A204.1 (cell line): ENCODE measurements at regions not wholly inside any gene's neighbourhood (a gene's known extent, or its start where the extent isn't known, plus 50 kb on each side); places are given as distances from the start of the nearest gene placed in this dataset.

Source experiments
- FAIRE-seq: peaks from 2 replicates; lab custom pipeline; 2012; peaks lifted over from hg19 to GRCh38; lab: Jason Lieb, UNC

DNA sequence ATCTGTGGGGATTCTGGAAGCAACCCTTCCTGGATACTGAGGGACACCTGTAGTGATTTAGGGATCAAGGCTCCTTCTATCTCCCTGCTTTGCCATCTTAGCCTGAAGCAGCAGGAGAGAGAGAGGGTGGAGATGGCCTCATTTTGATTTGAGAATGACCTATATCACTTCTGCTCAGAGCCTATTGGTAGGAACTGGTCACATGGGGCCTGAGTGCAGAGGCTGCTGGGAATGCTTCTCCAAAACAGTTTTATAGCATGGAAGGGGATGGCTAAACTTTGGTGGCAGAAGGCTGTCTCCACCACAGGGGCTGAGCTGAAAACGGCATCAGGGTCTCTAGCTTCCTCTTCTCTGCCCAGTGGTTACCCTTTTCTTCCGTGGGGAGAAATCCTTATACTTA is 105.8 kb downstream of the TBX19 start:
- FAIRE-seq: no peak

DNA sequence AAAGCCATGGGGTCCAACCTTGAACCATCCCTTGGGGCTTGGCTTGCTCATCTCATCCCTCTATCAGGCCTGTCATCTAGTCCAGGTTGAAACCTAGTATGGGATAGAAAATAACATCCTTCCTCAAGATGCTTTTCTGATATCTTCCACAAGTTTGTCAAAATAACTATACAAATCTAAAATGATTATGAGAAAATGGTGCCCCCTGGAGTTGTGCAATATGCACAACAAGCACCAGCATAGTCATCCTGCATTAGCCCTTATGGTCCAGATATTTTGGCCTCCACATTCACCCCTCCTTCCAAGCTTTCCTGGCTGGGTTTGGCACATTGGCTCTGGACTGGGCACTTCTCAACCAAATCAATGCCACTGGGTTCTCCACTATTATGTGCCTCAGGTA is 101.2 kb downstream of the TBX19 start:
- no peak for FAIRE-seq

DNA sequence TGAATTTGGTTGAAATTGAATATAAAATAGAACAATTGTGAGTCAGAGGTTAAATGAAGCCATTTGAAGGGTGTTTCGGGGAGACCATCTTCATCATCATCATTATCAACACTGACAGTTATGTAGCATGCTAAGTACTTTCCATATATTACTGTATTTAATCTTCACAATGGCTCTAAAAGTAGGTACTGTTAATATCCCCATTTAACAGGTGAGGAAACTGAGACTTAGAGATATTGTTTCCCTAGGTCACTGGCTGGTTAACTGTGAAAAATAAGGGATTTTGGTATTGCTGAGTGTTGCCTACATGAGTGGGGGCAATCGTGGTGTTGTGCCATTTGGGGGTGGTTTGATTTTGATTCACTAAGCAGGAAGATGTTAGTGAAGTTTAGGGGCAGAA is 100.3 kb downstream of the TBX19 start:
- FAIRE-seq: no peak

DNA sequence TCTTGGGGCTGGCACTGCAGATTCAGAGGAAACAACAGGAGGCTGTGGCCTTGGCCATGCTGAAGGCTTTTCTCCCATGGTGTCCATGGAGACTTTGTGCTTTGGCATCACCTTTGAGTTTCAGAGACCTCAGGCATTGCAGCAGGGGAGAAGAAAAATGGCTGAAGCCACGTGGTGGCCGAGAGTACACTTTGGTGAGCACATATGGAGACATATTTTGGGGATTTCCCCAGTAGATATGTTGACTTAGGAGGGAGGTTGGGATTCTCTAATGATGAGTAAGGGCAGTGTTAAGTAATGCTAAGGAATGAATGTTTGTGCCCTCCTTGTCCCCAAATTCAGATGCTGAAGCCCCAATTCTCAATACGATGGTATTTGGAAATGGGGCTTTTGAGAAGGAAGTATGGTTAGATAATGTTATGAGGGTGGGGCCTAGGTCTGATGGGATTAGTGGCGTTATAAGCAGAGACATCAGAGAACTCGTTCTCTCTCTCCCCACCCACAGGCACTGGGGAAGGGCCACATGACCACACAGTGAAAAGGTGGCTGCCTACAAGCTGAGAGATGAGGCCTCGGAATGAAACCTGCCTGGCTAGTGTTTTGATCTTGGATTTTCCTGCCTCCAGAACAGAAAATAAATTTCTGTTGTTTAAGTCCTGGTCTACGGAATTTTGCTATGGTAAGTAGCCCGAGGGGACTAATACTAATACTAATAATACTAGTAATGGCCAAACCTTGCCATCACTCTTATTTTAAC is 98.6 kb downstream of the TBX19 start:
- FAIRE-seq: no peak

DNA sequence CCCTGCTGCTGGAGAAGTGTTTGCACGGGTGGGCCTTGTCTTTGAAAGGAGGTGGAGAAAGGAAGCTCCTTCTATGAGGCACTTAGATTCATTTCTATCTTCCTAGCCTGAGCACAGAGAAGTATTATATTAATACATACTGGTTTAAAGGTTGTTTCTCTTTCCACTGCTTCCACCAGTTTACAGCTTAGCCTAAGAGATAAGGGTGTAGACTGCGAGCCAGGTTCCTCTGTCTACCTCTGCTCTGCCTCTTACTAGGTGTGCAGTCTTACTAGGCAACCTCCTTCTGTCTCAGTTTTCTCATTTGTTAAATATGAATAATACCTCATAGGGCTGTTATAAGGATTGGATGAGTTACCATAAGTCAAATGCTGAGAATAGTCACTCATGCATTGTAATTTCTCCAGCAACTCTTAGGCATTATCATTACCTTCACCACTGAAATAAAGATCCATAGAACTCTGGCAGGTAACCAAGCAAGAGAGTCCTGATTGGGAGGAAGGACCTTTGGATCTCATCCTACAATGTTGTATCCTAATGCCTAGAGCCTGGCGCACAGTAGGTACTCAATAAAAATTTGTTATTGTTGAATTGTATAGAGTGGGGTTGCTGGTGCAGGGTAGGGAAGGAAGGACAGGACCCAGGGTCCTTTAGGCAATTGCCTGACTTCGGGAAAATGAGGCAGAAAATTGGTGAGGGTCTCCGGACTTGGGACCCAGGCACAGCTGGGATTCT is 95.1 kb downstream of the TBX19 start:
- FAIRE-seq: no peak

DNA sequence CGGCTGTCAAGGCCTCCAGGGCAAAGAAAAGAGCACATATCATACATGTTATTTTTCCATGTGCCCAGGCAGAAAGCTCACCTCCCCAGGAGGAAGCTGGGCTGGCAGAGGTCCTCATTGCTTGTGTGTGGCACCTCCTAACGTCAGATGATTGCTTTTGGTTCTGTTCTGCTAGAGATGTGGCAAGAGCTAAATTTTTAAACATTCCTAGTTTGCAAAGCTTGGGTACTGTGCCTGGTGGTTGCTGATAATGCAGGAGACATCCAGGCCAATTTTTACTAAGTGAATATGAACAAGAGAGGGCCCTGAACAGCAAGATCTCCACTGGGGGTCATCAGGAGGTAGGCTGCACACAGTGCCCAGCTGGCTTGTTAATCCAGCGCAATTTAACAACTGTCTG is 93.9 kb downstream of the TBX19 start:
- no peak for FAIRE-seq

DNA sequence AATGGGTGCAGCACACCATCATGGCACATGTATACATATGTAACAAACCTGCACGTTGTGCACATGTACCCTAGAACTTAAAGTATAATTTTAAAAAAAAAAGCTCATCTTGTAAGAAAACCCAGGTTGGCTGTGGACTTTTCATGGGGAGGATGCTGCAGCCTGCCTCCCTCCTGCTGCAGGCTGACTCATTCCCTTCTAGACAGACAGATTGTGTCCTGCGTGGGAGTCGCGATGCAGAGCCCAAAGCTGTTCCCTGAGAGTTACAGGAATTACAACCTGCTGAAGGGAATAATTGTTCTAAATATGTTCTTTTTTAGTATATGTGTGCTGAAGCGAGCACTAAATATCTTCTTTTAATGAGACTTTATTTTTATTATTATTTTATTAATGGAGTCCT is 93.2 kb downstream of the TBX19 start:
- FAIRE-seq: no peak

DNA sequence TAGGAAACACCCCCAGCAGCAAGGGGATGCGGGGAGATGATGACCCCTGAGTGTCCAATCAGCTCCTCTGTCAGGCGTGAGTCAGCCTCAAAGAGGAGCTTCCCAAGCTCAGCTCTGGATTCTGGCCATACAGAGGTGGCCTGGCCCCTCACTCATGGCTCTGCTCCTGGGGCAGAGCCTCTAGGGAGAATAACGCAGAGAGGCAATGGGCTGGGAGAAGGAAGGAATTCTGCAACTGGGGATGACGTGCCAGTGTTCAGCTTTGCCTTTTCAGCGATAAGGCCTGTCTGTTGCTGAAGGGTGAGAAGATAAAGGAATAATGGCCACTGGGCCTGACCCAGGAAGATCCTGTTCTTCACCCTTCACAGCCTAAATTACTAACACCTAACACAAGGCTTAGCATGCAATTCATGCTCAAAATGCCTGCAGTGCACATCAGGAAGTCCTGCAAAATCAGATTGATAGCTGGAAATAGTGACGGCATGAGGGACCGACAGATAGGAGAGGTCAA is 92.2 kb downstream of the TBX19 start:
- no peak for FAIRE-seq

DNA sequence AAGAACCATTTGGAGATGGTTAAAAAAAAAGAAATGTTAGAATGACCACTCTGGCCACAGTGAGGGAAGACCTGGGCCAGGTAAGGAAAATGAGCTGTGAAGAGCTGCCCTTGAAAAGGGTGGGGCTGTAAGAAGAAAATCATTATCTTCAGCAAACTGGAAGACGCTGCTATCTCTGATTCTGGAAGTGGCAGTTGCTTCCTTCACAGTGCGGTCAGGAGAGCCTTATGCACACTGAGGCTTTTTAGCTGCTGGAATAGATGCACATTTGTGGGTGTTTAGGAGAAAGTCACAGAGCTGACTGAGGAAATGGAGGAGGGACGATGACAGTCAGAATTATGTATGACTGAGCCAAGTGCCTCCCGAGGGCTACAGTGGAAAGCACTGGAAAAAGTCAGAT is 91.6 kb downstream of the TBX19 start:
- no peak for FAIRE-seq

DNA sequence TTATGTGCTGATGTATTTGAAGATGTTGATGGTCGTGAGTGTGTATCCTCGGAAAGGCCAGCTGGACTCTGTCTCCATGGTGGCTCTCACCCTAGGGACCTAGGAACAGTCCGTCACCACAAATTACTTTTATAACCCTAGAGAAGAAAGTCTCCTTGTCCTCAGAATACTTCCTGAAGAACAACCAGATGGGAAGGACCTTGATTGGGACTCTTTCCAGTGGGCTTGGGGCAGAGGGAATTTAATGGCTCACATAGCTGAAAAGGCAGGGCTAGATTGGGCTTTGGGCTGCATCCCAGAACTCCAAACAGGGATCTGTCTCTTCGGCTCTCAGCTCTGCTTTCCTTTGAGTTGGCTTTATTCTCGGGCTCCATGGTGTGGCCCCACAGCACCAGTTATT is 90.8 kb downstream of the TBX19 start:
- FAIRE-seq: no peak

DNA sequence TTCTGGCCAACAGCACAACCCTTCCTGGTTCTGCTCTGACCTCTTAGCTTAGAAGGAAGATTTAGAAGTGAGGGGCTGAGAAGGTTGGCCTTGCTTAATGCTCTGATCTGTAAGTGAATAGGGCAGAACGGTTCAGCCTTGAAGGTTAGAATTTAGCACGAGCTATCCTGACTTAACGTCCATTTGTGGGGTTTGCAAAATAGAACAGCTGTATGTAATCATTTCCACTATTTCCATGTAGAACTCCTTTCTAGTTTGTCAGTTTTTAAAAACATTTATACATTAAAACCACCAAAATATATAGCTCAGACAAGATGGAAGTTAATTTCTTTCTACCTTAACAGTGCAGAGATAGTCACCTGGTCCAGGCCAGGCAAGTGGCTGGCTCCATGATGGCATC is 89.9 kb downstream of the TBX19 start:
- FAIRE-seq: no peak

DNA sequence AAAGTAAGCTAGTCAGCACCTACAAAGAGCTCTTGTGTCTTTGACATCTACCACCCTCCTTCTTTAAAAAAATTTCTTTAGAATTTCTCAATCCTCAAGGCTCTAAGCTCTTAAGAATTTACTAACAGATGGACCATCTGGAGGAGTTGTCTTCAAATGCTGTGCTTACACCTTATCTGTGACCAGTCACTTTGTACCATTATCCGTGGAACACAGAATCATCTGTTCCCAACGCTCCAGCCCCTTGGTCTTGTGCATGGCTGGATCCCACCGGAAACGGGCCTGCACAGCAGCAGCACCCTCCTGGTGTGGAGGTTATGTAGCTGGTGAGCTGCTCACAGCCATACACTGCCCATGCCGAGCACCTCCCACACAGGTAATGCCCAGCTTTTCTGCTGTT is 89.0 kb downstream of the TBX19 start:
- FAIRE-seq: no peak

DNA sequence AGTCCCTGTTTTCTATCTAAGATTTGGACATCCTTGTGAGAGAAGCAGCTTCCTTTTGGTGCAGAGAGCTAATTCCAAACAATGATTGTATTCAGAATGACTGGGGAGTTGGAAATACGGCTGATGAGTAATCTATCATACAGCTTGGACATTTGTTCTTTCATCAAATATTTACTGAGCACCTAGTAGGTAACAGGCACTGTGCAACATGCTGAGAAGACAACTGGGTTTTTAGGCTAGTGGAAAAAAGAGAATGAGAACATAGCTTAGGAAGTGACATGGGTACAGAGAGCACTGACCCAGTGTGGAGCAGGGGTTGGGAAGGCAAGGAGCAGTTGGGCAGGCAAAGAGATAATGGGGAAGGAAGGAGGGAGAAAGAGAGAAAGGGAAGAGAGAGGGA is 87.5 kb downstream of the TBX19 start:
- FAIRE-seq: no peak

DNA sequence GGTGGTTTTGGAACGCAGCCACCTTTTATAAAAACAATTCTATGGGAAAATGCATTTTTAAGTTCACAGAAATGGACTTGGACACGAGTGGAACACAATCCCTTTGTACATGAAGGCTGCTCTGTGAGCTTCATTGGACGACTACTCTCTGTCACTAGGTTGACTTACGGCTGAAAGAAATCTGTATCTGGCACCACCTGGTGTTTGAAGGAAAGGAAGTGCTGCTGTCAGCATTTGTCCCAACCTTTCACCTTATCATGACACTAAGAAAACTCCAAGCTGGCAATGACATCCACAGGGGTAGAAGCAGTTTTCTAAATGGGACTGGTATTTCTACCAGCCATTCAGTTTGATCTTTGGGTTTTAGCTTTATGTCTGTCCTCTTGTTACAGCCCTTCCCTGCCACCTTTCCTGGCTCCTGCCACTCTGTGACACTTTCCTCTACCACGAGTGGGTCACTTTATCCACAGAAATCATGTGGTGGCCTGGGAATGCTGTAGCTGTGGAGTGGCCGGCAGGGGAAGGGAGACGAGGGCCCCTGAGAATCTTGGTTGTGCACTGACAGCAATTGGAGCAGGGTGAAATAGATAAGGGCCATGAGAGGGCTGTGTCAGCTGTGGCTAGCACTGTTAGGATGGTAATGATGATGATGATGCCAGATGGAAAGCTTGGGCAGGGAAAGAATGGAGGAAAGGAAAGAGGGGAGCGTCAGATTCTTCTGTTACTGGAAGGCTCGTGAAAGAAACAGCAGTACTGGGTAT is 85.2 kb downstream of the TBX19 start:
- no peak for FAIRE-seq
